Fibroblast of the aortic adventitia (primary cell): ENCODE measurements at regions not wholly inside any gene's neighbourhood (a gene's known extent, or its start where the extent isn't known, plus 50 kb on each side); places are given as distances from the start of the nearest gene placed in this dataset.

ENCODE experiments used
- DNase-seq: peaks from one replicate; pipeline ENCODE4 v3.0.0-alpha.2; 2010; ENCODE audit warnings: low read depth
- H3K4me3 ChIP-seq: 2 replicates; pipeline ENCODE4 v1.5.1; 2011; ENCODE audit warnings: low read depth, mild to moderate bottlenecking, control low read depth, low read length, moderate library complexity
- TF ChIP-seq, protein P1 (sequence below): IDR thresholded peaks from 2 replicates; pipeline ENCODE4 v1.5.1; 2011; ENCODE audit warnings: mild to moderate bottlenecking, low read length, control low read depth, inconsistent platforms; ENCODE audit not compliant: insufficient read depth

GRCh38 chr20:54272901-54273488 is 65.1 kb downstream of the PFDN4 start:
- TF ChIP-seq, protein P1, sequence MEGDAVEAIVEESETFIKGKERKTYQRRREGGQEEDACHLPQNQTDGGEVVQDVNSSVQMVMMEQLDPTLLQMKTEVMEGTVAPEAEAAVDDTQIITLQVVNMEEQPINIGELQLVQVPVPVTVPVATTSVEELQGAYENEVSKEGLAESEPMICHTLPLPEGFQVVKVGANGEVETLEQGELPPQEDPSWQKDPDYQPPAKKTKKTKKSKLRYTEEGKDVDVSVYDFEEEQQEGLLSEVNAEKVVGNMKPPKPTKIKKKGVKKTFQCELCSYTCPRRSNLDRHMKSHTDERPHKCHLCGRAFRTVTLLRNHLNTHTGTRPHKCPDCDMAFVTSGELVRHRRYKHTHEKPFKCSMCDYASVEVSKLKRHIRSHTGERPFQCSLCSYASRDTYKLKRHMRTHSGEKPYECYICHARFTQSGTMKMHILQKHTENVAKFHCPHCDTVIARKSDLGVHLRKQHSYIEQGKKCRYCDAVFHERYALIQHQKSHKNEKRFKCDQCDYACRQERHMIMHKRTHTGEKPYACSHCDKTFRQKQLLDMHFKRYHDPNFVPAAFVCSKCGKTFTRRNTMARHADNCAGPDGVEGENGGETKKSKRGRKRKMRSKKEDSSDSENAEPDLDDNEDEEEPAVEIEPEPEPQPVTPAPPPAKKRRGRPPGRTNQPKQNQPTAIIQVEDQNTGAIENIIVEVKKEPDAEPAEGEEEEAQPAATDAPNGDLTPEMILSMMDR: no peak
- no peak overlapping the region for H3K4me3 ChIP-seq
- no peak for DNase-seq

DNA sequence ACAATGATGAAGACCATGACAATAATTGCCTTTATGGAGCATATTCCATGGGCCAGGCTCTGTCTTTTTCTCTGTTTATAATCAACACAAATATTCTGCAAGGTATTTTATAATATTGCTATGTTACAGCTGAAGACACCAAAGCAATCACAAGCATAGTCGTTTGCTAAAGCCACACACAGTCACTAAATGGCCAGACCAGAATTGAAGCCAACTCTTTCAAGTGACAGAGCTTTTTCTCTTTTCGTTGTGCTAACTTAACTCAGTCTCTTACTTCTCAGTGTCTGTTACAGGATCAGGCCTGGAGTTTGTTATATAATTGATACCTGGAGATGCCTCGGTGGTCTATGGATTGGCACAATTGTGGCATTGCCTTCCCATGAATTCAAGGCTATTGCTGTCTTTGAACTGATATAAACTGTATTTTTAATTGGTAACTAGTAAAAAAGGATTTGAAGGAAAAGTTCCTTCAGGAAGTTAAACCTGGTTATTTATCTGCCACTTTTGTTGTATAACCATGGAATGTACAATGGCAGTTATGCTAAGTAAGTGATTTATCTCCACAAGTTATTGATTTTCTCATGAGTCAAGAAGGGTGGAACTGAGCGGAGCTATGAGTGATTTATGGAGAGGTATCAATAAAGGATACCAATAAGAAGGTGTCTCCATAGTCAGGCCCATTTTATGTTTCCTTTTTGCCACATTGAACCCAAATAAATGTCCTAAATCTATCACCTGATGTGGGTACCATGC is 67.6 kb downstream of the PFDN4 start:
- DNase-seq: no peak
- H3K4me3 ChIP-seq: no peak overlapping the region
- TF ChIP-seq, protein P1: no peak

DNA sequence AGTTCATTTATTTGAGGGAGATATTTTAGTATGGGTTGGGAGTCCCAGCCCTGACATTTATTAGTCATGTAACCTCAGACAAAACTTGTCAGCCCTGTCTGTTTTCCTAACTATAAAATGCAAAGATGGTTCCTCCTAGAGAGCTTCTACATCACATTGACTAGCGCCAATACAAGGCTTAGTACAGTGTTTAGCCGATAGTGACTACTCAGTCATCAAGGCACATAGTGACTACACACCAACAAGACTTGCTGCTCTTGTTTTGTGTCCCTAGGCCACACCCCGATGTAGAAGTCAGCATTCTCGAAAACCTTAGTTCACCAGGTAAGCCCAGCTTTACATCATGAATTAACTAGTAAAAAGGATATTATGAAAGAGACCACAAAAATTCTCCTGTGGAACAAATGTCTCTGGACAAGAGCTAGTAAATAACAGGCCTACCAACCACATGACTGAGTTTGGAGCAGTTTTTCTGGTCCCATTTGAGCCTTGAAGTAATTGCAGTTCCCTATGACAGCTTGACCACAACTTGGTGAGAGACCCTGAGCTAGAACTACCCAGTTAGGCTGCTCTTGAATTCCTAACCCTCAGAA is 68.8 kb downstream of the PFDN4 start:
- TF ChIP-seq, protein P1: no peak
- no peak overlapping the region for H3K4me3 ChIP-seq
- DNase-seq: no peak

GRCh38 chr20:54278262-54278661 is 70.4 kb downstream of the PFDN4 start:
- H3K4me3 ChIP-seq: no peak overlapping the region
- TF ChIP-seq, protein P1: no peak
- no peak for DNase-seq

DNA sequence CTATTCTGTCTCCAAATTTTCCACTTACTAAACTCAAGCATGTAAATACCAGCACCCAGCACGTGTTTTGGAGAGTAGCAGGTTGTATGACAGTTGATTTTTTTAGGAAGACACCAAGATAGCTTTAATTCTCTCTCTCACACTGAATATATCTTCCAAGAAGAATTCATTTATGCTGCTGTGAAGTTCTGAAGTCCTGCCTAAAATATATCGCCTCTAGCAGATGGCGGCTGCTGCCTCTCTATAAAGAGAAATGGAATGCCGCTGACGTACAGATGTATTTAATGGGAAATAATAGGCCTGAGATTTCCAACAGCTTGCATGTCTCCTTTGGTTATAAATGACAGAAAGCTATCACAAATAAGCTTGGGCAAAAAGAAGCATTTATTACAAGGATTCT is 74.7 kb downstream of the PFDN4 start:
- no peak for DNase-seq
- no peak overlapping the region for H3K4me3 ChIP-seq
- TF ChIP-seq, protein P1: no peak

GRCh38 chr20:54283253-54283652 is 75.4 kb downstream of the PFDN4 start:
- TF ChIP-seq, protein P1: no peak
- no peak overlapping the region for H3K4me3 ChIP-seq
- no peak for DNase-seq
